Esophagus squamous epithelium (tissue), 5 donors: ENCODE measurements at regions not wholly inside any gene's neighbourhood (a gene's known extent, or its start where the extent isn't known, plus 50 kb on each side); places are given as distances from the start of the nearest gene placed in this dataset.

Source experiments
- DNase-seq: peaks from one replicate; lab custom pipeline; 2025; lab: John Stamatoyannopoulos, UW
- H3K27ac ChIP-seq, 4 donors: fragments of 200-600 bp; sonication (generic); one replicate each; pipeline ENCODE4 v1.5.1; 2016 to 2019; ENCODE audit warnings: mild to moderate bottlenecking in 1 of 4
- H3K27me3 ChIP-seq, 4 donors: fragments of 200-600 bp; sonication (generic); 1 replicate in 3 of 4; 2 replicates in 1 of 4; pipeline versions ENCODE4 v1.5.1 to v1.6.0; 2017 to 2021; ENCODE audit warnings: antibody characterized with exemption in 1 of 4
- H3K36me3 ChIP-seq, 3 donors: fragments of 200-600 bp; sonication (generic); one replicate each; pipeline ENCODE4 v1.5.1; 2016 to 2019
- H3K4me1 ChIP-seq, 3 donors: fragments of 200-600 bp; sonication (generic); one replicate each; pipeline ENCODE4 v1.5.1; 2017 to 2019
- H3K4me3 ChIP-seq, 4 donors: fragments of 200-600 bp; sonication (generic); 1 replicate in 3 of 4; 2 replicates in 1 of 4; pipeline ENCODE4 v1.5.1; 2016 to 2019; ENCODE audit warnings: mild to moderate bottlenecking in 2 of 4, moderate library complexity in 1 of 4
- H3K9me3 ChIP-seq, 3 donors: fragments of 200-600 bp; sonication (generic); one replicate each; pipeline ENCODE4 v1.5.1; 2016 to 2019
- CTCF ChIP-seq, 6 experiments: fragments of 450-650 bp in 4 of 6; fragments of 200-600 bp in 2 of 6; sonication (generic) in 2 of 6; IDR thresholded peaks; one replicate each; pipeline ENCODE4 v1.5.1; 2016 to 2019; ENCODE audit warnings: antibody characterized with exemption in 6 of 6, mild to moderate bottlenecking in 4 of 6, moderate library complexity in 4 of 6
- POLR2A ChIP-seq, 4 donors: fragments of 450-650 bp; IDR thresholded peaks; one replicate each; pipeline ENCODE4 v1.6.1; 2017; ENCODE audit warnings: antibody characterized with exemption in 4 of 4, mild to moderate bottlenecking in 4 of 4, moderate library complexity in 3 of 4
- WGBS, 2 donors: methylation state at CpG; one replicate each; pipeline ENCODE4 v1.1.5; 2018; 5-methylcytosine and 5-hydroxymethylcytosine counted together
- intact Hi-C: fragments of 100-400 bp; cut with DNase I; formaldehyde crosslinking; loops from one replicate; pipeline ENCODE4 v1.15.0; 2022
- donor health status: DM: yes; HTN: yes; CAD: no.

GRCh38 chr3:194251891-194252560, 99.1 kb downstream of the CPN2 start:
- intact Hi-C loops: no loop called here
- no peak for DNase-seq
- Histone ChIP-seq H3K36me3 (no peaks in the 10 kb centered on the region), H3K9me3 (no peaks in the 10 kb centered on the region), H3K4me3 (no peak overlapping the region), H3K4me1 (peaks cover 0 to 23% (median 15%) of the 10 kb centered on the region in 3 donors), H3K27me3 (no peaks in the 10 kb centered on the region), H3K27ac (no peak overlapping the region)
- TF ChIP-seq POLR2A (IDR thresholded peaks at IDR 0.05) (no peak), CTCF (IDR thresholded peaks at IDR 0.05) (no peak)
- 93 to 95% methylated on average over 16 to 17 of the region's 18 CpGs for WGBS, 2 donors

- no peak overlapping the region for H3K4me3 ChIP-seq
- no peak for DNase-seq
- H3K4me1 ChIP-seq: peaks cover 0 to 23% (median 15%) of the 10 kb centered on the region in 3 donors
- H3K27ac ChIP-seq: no peak overlapping the region
- no peaks in the 10 kb centered on the region for H3K27me3 ChIP-seq
- WGBS, 2 donors: 69 to 100% methylated on average over 4 of the region's 4 CpGs
- intact Hi-C loops: no loop called here
- H3K9me3 ChIP-seq: peaks cover 0 to under 1% (median 0%) of the 10 kb centered on the region in 3 donors
- no peak for TF ChIP-seq CTCF (IDR thresholded peaks at IDR 0.05)
- TF ChIP-seq POLR2A (IDR thresholded peaks at IDR 0.05): no peak
- no peaks in the 10 kb centered on the region for H3K36me3 ChIP-seq
Observed at GRCh38 chr3:194253270-194253669, 97.9 kb downstream of the CPN2 start.

GRCh38 chr3:194254040-194254439, 97.1 kb downstream of the CPN2 start:
- Histone ChIP-seq H3K27ac (no peak overlapping the region), H3K36me3 (no peaks in the 10 kb centered on the region), H3K9me3 (peaks cover 0 to 3% (median 0%) of the 10 kb centered on the region in 3 donors), H3K4me1 (peaks cover 0 to 23% (median 15%) of the 10 kb centered on the region in 3 donors), H3K4me3 (no peak overlapping the region), H3K27me3 (no peaks in the 10 kb centered on the region)
- WGBS, 2 donors: 82 to 92% methylated on average over 7 of the region's 7 CpGs
- TF ChIP-seq POLR2A (IDR thresholded peaks at IDR 0.05) (no peak), CTCF (IDR thresholded peaks at IDR 0.05) (no peak)
- DNase-seq: no peak
- intact Hi-C loops: no loop called here

GRCh38 chr3:194255252-194256039, 95.7 kb downstream of the CPN2 start:
- H3K36me3 ChIP-seq: no peaks in the 10 kb centered on the region
- 58 to 61% methylated on average over 12 to 17 of the region's 19 CpGs for WGBS, 2 donors
- peaks cover 0 to 10% (median 7%) of the 10 kb centered on the region in 3 donors for H3K4me1 ChIP-seq
- no peaks in the 10 kb centered on the region for H3K27me3 ChIP-seq
- DNase-seq: no peak
- H3K4me3 ChIP-seq: peak overlapping the region in 1 of 4 donors; percentile 24
- H3K27ac ChIP-seq: peak overlapping the region in 2 of 4 donors; percentile 44 to 46
- TF ChIP-seq POLR2A (IDR thresholded peaks at IDR 0.05) (no peak), CTCF (IDR thresholded peaks at IDR 0.05) (no peak)
- H3K9me3 ChIP-seq: peaks cover 0 to 3% (median 0%) of the 10 kb centered on the region in 3 donors
- intact Hi-C loops: no loop called here
